Adrenal gland (tissue), 9 donors: ENCODE measurements at regions not wholly inside any gene's neighbourhood (a gene's known extent, or its start where the extent isn't known, plus 50 kb on each side); places are given as distances from the start of the nearest gene placed in this dataset.
"Not testable (repeated sequence)": the region's sequence is repeated elsewhere in the genome, so short reads cannot be mapped to it uniquely, and the experiment has no call there.

Experiments used
- DNase-seq, 7 donors: peaks; one replicate each; pipeline ENCODE4 v3.0.0-alpha.2; 2019 to 2020
- H3K27ac ChIP-seq, 5 donors: fragments of 200-600 bp; sonication (generic) in 4 of 5; 1 replicate in 3 of 5; 2 replicates in 2 of 5; pipeline versions ENCODE4 v1.5.1 to v1.8.0; 2016 to 2020; ENCODE audit warnings: mild to moderate bottlenecking in 1 of 5
- H3K27me3 ChIP-seq: fragments of 200-600 bp; 2 replicates; pipeline ENCODE4 v1.8.0; 2021
- H3K36me3 ChIP-seq, 2 donors: fragments of 200-600 bp; replicated peaks in 1 of 2; 1 replicate in 1 of 2; 2 replicates in 1 of 2; pipeline versions ENCODE4 v1.5.1 to v1.8.0; 2018 to 2022
- H3K4me1 ChIP-seq, 2 donors: fragments of 200-600 bp; replicated peaks in 1 of 2; 1 replicate in 1 of 2; 2 replicates in 1 of 2; pipeline versions ENCODE4 v1.5.1 to v1.8.0; 2018 to 2021
- H3K4me3 ChIP-seq, 4 donors: fragments of 200-600 bp; sonication (generic) in 3 of 4; one replicate each; pipeline ENCODE4 v1.5.1; 2016 to 2018
- H3K9me3 ChIP-seq, 3 donors: fragments of 200-600 bp; sonication (generic) in 1 of 3; replicated peaks in 1 of 3; 1 replicate in 2 of 3; 2 replicates in 1 of 3; pipeline versions ENCODE4 v1.5.1 to v1.8.0; 2016 to 2021
- POLR2A ChIP-seq, 2 donors: fragments of 450-650 bp; IDR thresholded peaks; one replicate each; pipeline ENCODE4 v1.6.1; 2017; ENCODE audit warnings: antibody characterized with exemption in 2 of 2, mild to moderate bottlenecking in 2 of 2, moderate library complexity in 1 of 2
- WGBS, 4 donors: extraction: QIAGEN DNeasy Blood & Tissue Kit in 2 of 4; methylation state at CpG; one replicate each; pipeline versions ENCODE4 v1.1.5 to v1.1.7; 2013 to 2017; 5-methylcytosine and 5-hydroxymethylcytosine counted together
- intact Hi-C, 2 donors: fragments of 100-400 bp; cut with DNase I; formaldehyde crosslinking; loops; one replicate each; pipeline versions ENCODE4 v1.14.1 to v1.15.0; 2022 to 2023
- TF ChIP-seq, protein P1 (sequence below), 6 experiments: fragments of 450-650 bp in 4 of 6; fragments of 200-600 bp in 2 of 6; sonication (generic) in 1 of 6; IDR thresholded peaks; 1 replicate in 5 of 6; 2 replicates in 1 of 6; pipeline versions ENCODE4 v1.5.1 to v1.8.0; 2016 to 2021; ENCODE audit warnings: antibody characterized with exemption in 6 of 6, mild to moderate bottlenecking in 2 of 6, moderate library complexity in 1 of 6
- donor health status: healthy with polysubstance abuse.
- donor health status: Bipolar disorder and iron deficiency.
- donor health status: DM: yes; HTN: yes; CAD: no.
- donor health status: DM: no; HTN: no; CAD: no.
- donor health status: DM: no; HTN: no; CAD: no.

DNA sequence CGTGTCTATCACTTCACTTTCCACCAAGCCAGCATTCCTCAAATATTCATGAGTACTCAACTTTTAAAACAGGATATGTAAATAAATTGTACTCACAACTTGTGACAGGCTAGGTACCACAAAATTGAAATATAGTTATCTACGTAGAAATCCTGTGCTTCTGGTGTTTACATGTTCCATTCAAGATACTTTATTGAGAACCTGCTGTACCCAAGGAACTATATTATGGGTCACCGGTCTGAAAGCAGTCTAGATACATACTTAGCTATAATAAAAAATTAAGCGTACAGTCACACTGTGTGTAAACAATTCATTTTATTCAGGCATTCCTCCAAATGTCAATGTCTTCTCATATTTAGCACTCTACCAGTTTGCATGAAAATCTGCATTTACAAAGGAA, 482.2 kb upstream of the SOX9 start:
- Histone ChIP-seq H3K27ac (no peak overlapping the region), H3K9me3 (no peaks in the 10 kb centered on the region), H3K4me1 (no peaks in the 10 kb centered on the region), H3K4me3 (no peak overlapping the region), H3K36me3 (no peaks in the 10 kb centered on the region), H3K27me3 (no peaks in the 10 kb centered on the region)
- no peak for TF ChIP-seq POLR2A (IDR thresholded peaks at IDR 0.05)
- TF ChIP-seq, protein P1, sequence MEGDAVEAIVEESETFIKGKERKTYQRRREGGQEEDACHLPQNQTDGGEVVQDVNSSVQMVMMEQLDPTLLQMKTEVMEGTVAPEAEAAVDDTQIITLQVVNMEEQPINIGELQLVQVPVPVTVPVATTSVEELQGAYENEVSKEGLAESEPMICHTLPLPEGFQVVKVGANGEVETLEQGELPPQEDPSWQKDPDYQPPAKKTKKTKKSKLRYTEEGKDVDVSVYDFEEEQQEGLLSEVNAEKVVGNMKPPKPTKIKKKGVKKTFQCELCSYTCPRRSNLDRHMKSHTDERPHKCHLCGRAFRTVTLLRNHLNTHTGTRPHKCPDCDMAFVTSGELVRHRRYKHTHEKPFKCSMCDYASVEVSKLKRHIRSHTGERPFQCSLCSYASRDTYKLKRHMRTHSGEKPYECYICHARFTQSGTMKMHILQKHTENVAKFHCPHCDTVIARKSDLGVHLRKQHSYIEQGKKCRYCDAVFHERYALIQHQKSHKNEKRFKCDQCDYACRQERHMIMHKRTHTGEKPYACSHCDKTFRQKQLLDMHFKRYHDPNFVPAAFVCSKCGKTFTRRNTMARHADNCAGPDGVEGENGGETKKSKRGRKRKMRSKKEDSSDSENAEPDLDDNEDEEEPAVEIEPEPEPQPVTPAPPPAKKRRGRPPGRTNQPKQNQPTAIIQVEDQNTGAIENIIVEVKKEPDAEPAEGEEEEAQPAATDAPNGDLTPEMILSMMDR (IDR thresholded peaks at IDR 0.05), result no peak
- WGBS, 4 donors, result 78 to 83% (median 82%) methylated on average over 4 of the region's 4 CpGs
- DNase-seq, result no peak
- intact Hi-C loops, result no loop called here

GRCh38 chr17:71639865-71640264, 481.0 kb upstream of the SOX9 start:
- intact Hi-C loops, result no loop called here
- H3K4me1 ChIP-seq, result no peaks in the 10 kb centered on the region
- no peak for DNase-seq
- H3K4me3 ChIP-seq, result no peak overlapping the region
- H3K27me3 ChIP-seq, result no peaks in the 10 kb centered on the region
- H3K36me3 ChIP-seq, result no peaks in the 10 kb centered on the region
- H3K9me3 ChIP-seq, result no peaks in the 10 kb centered on the region
- H3K27ac ChIP-seq, result no peak overlapping the region
- TF ChIP-seq, protein P1 (IDR thresholded peaks at IDR 0.05), result no peak
- TF ChIP-seq POLR2A (IDR thresholded peaks at IDR 0.05), result no peak

DNA sequence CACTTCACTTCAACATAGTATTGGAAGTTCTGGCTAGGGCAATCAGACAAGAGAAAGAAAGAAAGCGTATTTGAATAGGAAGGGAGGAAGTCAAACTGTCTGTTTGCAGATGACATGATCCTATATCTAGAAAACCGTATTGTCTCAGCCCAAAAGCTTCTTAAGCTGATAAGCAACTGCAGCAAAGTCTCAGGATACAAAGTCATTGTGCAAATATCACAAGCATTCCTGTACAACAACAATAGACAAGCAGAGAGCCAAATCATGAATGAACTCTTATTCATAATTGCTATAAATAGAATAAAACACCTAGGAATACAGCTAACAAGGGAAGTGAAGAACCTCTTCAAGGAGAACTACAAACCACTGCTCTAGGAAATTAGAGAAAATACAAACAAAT, 473.9 kb upstream of the SOX9 start:
- intact Hi-C loops, H3K27me3 ChIP-seq, H3K4me1 ChIP-seq, H3K9me3 ChIP-seq, H3K27ac ChIP-seq, H3K36me3 ChIP-seq, DNase-seq, H3K4me3 ChIP-seq: not testable (repeated sequence)
- 65 to 74% (median 71%) methylated on average over 2 of the region's 2 CpGs for WGBS, 4 donors

- H3K4me1 ChIP-seq, H3K9me3 ChIP-seq, intact Hi-C loops, H3K27ac ChIP-seq, H3K27me3 ChIP-seq, H3K36me3 ChIP-seq, DNase-seq, H3K4me3 ChIP-seq: not testable (repeated sequence)
- WGBS, 4 donors, result 90 to 97% (median 93%) methylated on average over 2 of the region's 2 CpGs
These were observed 472.5 kb upstream of the SOX9 start for GRCh38 chr17:71648342-71648741.

- no peaks in the 10 kb centered on the region for H3K4me1 ChIP-seq
- no peaks in the 10 kb centered on the region for H3K27me3 ChIP-seq
- no peaks in the 10 kb centered on the region for H3K9me3 ChIP-seq
- DNase-seq, result no peak
- intact Hi-C loops, result no loop called here
- no peaks in the 10 kb centered on the region for H3K36me3 ChIP-seq
- TF ChIP-seq POLR2A (IDR thresholded peaks at IDR 0.05), result no peak
- TF ChIP-seq, protein P1 (IDR thresholded peaks at IDR 0.05), result no peak
- H3K27ac ChIP-seq, result no peak overlapping the region
- no peak overlapping the region for H3K4me3 ChIP-seq
These were observed 470.9 kb upstream of the SOX9 start for GRCh38 chr17:71649941-71650350.

- H3K4me1 ChIP-seq, result no peaks in the 10 kb centered on the region
- no peaks in the 10 kb centered on the region for H3K9me3 ChIP-seq
- no peak overlapping the region for H3K4me3 ChIP-seq
- no peak for DNase-seq
- no peaks in the 10 kb centered on the region for H3K27me3 ChIP-seq
- intact Hi-C loops, result no loop called here
- TF ChIP-seq, protein P1 (IDR thresholded peaks at IDR 0.05), result no peak
- no peak for TF ChIP-seq POLR2A (IDR thresholded peaks at IDR 0.05)
- H3K36me3 ChIP-seq, result no peaks in the 10 kb centered on the region
- no peak overlapping the region for H3K27ac ChIP-seq
These were observed 465.3 kb upstream of the SOX9 start for GRCh38 chr17:71655542-71655941.
